GM12878 (cell line): ENCODE measurements at regions not wholly inside any gene's neighbourhood (a gene's known extent, or its start where the extent isn't known, plus 50 kb on each side); places are given as distances from the start of the nearest gene placed in this dataset.

Source experiments
- BHLHE40 ChIP-seq, 2 experiments: fragments of 450-650 bp in 1 of 2; IDR thresholded peaks; 2 replicates each; pipeline ENCODE4 v1.6.1; 2011 to 2017; ENCODE audit warnings: low read depth in 2 of 2, borderline replicate concordance in 1 of 2, improper control_type of control experiment in 1 of 2, low read length in 1 of 2, mild to moderate bottlenecking in 1 of 2
- CBFB ChIP-seq: IDR thresholded peaks from 2 replicates; pipeline ENCODE4 v1.6.1; 2016; ENCODE audit warnings: antibody characterized with exemption, low read depth
- CHD2 ChIP-seq: IDR thresholded peaks from 2 replicates; pipeline ENCODE4 v1.6.1; 2011; ENCODE audit warnings: low read depth, low read length, improper control_type of control experiment, borderline replicate concordance
- CTCF ChIP-seq, 3 experiments: IDR thresholded peaks in 2 of 3; conservative IDR thresholded peaks in 1 of 3; 2 replicates each; pipeline ENCODE4 v1.5.1; 2011; ENCODE audit warnings: low read depth in 3 of 3, low read length in 3 of 3, mild to moderate bottlenecking in 3 of 3, control low read depth in 2 of 3, moderate library complexity in 2 of 3, inconsistent platforms in 1 of 3, mixed read lengths in 1 of 3; ENCODE audit not compliant: control insufficient read depth in 2 of 3, insufficient read depth in 1 of 3; ENCODE audit errors: extremely low read depth in 1 of 3
- FOXK2 ChIP-seq: fragments of 450-650 bp; IDR thresholded peaks from 2 replicates; pipeline ENCODE4 v1.6.1; 2017; ENCODE audit warnings: mild to moderate bottlenecking, moderate library complexity
- FOXM1 ChIP-seq: IDR thresholded peaks from 2 replicates; pipeline ENCODE4 v1.6.1; 2012; ENCODE audit warnings: low read depth, mild to moderate bottlenecking, inconsistent platforms, low read length, moderate library complexity
- JUND ChIP-seq: IDR thresholded peaks from 2 replicates; pipeline ENCODE4 v1.6.1; 2012; ENCODE audit warnings: low read depth, mild to moderate bottlenecking, low read length, improper control_type of control experiment, moderate library complexity
- KDM1A ChIP-seq: fragments of 200-600 bp; sonication (generic); IDR thresholded peaks from 2 replicates; pipeline ENCODE4 v1.6.1; 2016; ENCODE audit warnings: borderline replicate concordance
- PAX5 ChIP-seq: IDR thresholded peaks from 2 replicates; pipeline ENCODE4 v1.6.1; 2011; ENCODE audit warnings: low read depth, low read length, borderline replicate concordance
- POLR2A ChIP-seq: IDR thresholded peaks from 2 replicates; pipeline ENCODE4 v1.6.1; 2011; ENCODE audit warnings: low read depth, mild to moderate bottlenecking, low read length
- TF ChIP-seq, protein P1 (sequence below): fragments of 450-650 bp; IDR thresholded peaks from 2 replicates; pipeline ENCODE4 v1.6.1; 2014; ENCODE audit warnings: mild to moderate bottlenecking

GRCh38 chr4:163638909-163639308 is 144.4 kb downstream of the TMA16 start:
- TF ChIP-seq CBFB (no peak), CTCF (IDR thresholded peaks at IDR 0.05 in 2 of 3, conservative IDR thresholded peaks at IDR 0.05 in 1 of 3; ENCODE audit: control insufficient read depth in 2 of 3, extremely low read depth in 1 of 3, insufficient read depth in 1 of 3, low read depth in 3 of 3, low read length in 3 of 3) (no peak), KDM1A (no peak), PAX5 (no peak), JUND (no peak), BHLHE40 (IDR thresholded peaks at IDR 0.05; ENCODE audit: borderline replicate concordance in 1 of 2, low read depth in 2 of 2, low read length in 1 of 2) (no peak), CHD2 (no peak), FOXK2 (no peak), POLR2A (no peak), FOXM1 (no peak)
- TF ChIP-seq, protein P1, sequence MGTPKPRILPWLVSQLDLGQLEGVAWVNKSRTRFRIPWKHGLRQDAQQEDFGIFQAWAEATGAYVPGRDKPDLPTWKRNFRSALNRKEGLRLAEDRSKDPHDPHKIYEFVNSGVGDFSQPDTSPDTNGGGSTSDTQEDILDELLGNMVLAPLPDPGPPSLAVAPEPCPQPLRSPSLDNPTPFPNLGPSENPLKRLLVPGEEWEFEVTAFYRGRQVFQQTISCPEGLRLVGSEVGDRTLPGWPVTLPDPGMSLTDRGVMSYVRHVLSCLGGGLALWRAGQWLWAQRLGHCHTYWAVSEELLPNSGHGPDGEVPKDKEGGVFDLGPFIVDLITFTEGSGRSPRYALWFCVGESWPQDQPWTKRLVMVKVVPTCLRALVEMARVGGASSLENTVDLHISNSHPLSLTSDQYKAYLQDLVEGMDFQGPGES = no peak
